ENCODE measurements at regions not wholly inside any gene's neighbourhood (a gene's known extent, or its start where the extent isn't known, plus 50 kb on each side); places are given as distances from the start of the nearest gene placed in this dataset.

DNA sequence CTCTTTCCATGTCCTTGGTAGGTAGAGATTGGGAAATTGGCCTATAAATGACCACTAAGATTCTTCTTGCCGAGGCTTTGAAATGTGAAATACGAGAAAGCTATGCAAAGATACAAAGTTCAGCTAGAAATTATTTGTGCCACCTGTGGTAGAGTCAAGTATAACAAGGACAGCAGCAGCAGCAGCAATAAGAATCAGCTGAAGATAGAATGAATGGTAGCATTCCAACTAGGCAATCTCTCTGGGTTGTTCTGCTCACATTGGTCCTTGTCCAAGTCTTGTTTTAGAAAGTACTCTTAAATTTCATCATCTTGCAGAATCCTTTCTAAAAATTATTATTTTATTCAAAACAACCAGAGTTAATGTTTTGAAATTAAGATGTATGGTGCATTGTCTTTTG is 67.8 kb upstream of the PCDH10 start:
- DNase-seq (ENCODE audit: low spot score): no peak
- intact Hi-C loops (cut with DNase I): no loop called here

DNA sequence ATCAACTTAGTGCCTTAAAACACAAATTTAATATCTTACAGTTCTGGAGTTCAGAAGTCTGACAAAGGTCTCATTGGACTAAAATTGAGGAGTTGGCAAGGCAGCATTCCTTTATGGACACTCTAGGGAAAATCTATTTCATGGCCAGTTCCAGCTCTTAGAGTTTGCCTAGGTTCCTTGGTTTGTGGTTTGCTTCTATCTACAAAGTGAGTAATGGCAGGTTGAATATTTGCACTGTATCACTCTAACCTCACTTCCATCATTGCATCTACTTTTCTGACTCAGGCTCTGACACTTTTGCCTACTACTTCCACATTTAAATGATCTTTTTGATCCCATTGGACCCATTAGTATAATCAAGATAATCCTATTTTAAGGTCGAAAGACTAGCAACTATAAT is 64.7 kb upstream of the PCDH10 start:
- DNase-seq (ENCODE audit: low spot score): no peak
- intact Hi-C loops (cut with DNase I): no loop called here

DNA sequence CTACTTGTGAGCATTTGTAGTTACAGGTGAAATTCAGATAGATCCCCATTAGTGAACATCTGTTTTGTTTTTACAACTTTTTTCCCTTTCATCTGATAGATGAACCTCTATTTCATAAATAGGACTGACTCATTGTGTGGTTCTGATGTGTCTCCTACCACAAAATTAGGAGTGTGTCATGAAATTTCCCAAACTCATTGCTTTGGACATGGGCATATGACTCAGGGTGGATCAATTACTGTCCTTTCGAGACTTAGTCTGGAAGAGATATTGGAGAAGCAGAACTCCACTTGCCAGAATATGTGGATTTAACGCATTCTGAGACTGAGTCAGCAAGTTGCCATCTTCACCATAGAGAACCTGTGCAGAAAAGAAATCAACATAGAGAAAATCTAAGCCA is 53.5 kb upstream of the PCDH10 start:
- intact Hi-C loops (cut with DNase I): no loop called here
- no peak for DNase-seq (ENCODE audit: low spot score)

DNA sequence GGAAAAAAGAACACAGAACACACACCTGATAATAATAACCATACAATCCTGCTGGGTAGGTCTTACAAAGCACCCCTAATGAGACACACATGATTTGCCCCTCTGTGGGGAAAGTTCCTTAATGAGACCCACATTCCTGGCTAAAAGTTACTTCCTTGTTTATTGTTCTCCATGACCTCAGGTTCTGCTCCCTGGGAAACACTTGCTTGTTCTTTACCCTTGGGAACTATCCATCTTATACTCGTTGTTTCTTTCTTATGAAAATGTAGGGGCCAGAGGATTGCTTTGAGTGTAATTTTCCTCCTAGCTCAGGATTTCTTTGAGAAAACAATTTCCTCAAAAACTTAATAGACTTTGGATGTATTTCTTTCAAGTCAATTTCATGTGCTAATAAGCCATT is 52.1 kb upstream of the PCDH10 start:
- intact Hi-C loops (cut with DNase I): no loop called here
- DNase-seq (ENCODE audit: low spot score): no peak

Data from cardiac septum (tissue), 1 donor.